GM18861 (cell line): ENCODE measurements at regions not wholly inside any gene's neighbourhood (a gene's known extent, or its start where the extent isn't known, plus 50 kb on each side); places are given as distances from the start of the nearest gene placed in this dataset.

Source experiments
- ATAC-seq: cut with Tn5 transposase; IDR thresholded peaks from one replicate; pipeline ENCODE4 v1.9.1; 2021; ENCODE audit not compliant: unreplicated experiment

DNA sequence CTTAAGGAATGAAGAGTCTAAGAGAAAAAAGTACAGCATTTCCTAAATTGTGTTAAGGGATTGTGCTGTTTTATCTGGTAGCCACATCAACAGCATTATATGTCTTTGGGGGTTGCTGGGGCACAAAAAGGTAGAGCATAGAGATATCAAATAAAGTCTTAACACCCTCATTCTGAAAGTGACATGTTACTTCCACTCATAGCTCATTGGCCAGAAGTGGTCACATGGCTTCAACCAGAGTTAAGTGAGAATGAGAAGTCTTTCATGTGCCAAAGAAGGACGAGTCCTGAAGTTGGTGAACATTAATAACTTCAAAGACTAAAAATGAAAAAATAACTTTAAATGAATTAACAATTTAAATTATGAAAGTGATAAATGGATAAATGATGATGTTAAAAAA is 175.7 kb upstream of the ZEB2 start:
- ATAC-seq, result no peak

DNA sequence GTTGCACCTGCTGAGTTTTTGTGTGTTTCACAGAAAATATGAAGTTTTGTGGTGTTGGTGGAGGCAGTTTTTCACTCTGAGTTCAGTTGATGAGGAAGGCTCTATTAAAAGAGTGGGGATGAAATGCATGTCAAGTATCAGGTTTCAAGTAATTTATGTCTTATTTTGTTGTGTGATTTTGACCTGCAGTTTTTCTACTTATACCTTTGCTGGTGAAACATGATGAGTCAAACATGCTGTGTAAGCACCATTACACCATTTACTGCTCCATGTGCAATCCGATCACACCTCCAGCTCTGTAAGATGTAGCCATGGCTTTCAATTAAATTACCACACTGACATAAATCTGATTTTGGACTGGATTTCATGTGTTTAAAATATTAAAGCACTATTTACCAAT is 174.5 kb upstream of the ZEB2 start:
- no peak for ATAC-seq

DNA sequence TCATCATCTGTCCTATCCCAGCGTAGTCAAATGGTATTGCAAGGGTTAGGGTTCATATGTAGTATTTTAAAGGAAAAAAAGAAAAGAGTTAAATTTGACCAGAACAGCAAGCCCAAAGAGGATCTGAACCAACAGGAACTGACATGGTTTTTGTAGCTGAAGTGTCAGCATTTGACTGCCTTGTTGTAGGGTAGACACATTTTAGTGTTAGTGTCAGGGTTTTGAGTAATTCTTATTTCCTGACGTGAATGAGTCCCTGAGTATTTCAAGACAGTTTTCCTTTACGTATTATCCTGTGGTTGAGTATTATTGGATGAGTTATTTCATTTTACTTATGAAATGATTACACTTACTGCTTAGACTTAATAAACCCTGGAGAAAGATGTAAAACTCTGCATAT is 173.3 kb upstream of the ZEB2 start:
- ATAC-seq, result no peak

DNA sequence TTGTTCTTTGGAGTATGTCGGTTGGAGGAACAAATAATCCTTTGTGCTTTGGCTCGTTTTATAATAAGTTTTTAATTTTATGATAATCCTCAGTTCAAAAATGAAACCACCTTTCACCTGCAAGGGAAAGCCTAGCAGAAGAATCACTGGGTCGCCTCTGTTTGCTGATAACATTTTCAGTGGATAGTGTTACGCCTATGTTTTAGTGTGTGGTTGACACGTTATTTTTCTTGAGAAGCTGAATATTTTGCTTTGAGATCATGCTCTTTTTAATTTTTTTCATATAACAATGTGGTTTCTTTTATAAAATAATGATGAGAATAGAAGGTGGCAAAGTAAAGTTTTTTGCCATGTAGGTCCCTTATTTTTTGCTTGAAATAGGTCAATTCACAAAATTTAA is 172.7 kb upstream of the ZEB2 start:
- ATAC-seq, result no peak

DNA sequence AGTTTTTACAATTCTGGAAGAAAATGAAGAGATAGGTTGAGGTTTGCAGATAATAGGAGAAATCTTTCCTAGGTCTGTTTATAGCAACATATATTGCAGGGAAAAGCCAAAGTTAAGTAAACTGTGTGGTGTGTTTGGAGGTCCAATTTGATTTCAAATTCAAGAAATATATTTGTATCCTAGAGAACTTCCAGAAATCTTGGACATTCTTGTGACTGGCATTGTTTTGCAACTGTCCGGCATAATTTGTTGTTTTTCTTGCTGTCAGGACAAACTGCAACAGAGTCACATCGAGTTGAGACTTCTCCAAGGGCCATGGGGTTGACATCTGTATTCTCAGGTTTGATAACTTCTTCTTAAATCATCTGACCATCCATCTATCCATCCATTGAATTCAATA is 170.9 kb upstream of the ZEB2 start:
- ATAC-seq, result no peak

DNA sequence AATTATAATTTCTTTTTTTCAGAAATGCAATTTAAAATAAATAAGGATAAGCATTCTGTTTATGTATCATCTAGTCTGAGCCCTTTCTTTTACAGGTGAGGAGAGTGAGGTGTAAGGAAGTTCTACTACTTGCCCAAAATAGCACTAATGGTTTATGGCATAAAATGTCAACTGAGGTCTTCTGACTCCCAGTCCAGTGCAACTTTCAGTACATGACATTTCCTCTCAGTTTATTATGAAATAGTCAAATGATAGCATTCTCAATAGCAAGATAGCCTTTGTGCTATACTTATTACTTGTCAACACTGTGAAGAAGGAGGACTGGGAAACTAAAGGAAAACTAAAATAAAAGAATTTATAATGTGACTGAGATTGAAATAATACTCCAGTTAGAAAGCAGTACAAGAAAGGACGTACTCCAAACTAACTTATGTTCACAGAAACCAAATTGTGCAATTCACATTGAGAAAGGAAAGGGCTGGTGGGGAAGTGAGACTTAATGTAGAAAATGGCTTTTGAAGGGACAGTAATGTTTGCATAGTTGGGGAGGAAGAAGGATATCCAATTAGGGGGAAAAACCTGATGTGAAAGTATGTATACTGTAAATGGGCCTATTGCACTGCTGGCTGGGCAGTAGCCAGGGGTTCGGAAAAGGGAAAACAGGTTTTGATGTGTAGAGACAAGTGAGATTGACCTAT is 166.7 kb upstream of the ZEB2 start:
- ATAC-seq, result no peak

DNA sequence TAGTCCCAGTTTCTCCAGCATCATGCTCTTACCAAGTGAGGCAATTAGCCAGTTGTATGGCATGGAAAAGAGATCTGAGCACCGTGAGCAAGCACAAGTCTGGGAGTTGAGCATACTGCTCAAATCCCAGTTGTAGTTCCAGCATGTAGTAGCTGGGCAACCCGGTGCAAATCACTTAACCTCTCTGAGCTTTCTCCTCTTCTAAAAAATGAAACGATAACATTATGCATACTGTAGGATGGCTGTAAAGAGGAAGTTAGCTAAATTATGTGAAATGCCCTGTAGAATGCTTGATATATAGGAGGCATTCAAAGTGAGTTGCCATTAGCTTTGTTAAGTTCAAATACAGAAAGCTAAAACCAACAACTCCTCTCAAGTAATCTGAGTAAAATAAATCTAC is 164.0 kb upstream of the ZEB2 start:
- ATAC-seq, result no peak

DNA sequence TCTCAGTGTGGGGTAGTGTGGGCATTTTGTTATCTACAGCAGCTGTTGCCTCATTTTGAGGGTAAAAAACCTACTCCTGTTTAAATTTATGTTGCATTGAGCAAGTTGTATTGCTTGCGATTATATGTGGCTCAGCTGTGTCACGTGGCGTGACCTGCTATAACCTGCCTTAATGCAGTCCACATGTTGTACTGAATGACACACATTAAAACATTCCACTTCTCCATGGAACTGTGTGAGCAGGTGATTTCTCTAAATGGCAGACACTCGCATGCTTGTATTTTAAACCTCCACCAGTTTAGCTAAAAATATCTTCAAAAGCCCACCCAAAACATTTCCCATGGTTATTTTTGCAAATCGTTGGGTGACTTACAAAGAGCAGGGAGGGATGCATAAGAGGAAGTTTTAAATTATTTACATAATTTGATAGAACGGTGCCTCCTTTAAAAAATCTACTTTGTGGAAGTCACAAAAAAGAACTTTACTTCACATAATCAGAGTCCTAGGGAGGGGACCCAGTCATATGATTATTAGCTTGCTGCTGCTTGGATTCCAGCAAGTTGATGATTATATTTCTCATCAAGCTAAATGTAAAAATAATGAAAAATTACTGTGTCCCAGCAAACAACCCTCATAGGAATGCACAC is 163.3 kb upstream of the ZEB2 start:
- ATAC-seq, result no peak

DNA sequence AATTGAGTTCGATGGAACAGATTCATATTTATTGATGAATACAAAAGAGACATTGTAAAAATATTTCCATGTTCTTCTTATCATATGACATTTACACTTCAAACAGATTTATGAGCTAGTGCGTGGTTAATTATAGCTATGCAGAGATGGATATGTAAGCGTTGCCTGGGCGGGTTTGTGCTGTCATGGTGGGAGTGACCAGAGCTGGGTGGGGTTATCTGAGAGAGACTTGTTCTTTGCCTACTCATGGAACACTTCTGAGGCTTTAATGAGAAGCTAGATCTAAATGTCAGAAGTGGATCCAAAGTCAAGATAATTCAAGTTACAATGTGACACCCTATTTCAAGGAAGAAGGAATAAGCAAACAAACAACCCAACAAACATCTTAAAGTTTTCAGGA is 162.3 kb upstream of the ZEB2 start:
- no peak for ATAC-seq

DNA sequence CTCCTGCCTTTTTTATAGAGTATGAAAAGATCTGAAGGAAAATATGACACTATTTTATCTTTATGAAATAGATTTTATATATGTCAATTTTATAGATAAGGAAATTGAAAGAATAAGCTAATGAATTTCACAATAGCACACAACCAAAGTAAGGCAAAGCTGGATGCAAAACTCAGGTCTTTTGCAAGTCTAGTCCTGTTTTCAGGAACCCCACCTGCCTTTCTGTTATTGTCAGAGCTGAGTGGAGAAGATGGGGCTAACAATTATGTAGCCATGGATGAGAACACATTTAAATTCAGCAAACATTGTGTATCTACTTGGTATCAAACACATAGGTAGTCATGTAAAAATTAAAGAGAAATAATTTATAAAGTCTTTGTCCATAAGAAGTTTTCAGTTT is 161.5 kb upstream of the ZEB2 start:
- ATAC-seq, result no peak

DNA sequence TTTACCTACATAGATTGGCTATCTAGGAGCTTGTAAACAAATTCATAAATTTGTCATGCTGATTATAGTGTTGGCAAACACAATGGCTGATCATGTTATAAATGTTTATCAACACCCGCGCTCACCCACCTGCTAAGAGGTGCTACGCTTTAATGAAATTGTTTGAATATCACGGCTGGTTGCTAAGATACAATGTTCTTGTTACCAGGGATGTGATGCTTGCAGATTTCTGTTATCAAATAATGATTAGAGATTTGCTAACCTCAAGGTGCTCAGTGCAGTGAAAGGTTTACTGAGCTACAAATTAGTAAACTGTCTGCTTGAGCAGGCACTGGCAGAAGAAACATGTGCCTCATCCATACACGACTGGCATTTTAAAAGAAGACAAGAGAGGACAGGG is 160.0 kb upstream of the ZEB2 start:
- ATAC-seq, result no peak

DNA sequence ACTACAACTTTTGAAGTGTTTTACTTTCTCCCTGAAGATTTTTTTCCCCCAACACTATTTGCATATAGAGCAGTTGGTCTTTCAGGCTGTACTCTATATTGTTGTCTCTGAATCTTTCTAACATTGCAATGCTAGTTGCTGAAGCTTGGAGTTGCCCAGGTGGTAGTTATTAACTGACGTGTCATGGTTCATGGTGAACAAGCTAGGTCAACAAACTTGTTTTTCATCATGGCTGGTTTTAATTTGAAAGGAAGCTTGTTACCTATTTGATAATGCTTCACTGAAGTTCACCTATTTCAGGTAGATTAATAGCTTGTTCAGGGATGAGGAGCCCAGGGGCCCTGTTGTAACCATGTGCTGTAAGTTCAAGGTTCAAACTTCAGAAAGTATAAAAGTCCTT is 158.8 kb upstream of the ZEB2 start:
- ATAC-seq, result no peak

DNA sequence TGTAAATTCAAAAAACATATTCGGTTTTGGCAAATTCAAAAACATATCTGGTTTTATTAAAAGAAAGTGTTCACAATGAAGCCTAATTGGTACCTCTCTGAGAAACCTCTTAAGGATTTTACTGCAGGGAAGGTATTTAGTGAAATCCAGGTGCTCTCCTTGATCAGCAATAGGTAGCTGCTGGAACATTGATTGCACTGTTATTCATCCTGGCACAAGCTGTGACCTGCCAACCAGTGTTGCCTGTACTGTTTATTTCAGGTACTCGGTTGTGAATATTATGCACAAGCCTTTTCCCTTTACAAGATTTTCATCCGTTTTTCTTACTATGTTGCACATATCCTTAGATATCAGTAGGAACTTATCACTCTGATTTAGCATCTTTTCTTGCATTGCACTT is 155.8 kb upstream of the ZEB2 start:
- ATAC-seq, result no peak

DNA sequence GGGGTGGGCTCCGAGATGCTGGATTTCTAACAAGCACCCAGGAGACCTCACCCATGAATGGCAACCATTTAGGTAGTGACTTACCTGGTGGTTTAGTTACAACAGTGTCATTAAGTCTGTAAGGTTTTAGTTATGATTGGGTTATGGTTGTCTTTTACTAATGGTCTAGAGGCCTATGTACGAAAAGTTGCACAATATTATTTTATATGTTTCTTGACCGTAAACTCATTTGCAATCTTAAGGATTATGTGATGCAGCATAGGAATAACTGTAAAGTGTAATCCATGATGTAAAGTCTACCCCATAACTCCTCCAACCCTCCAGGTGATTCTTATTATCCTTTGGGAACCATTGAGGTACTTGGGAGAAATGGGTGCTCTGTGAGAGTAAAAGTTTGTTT is 155.4 kb upstream of the ZEB2 start:
- ATAC-seq, result no peak

DNA sequence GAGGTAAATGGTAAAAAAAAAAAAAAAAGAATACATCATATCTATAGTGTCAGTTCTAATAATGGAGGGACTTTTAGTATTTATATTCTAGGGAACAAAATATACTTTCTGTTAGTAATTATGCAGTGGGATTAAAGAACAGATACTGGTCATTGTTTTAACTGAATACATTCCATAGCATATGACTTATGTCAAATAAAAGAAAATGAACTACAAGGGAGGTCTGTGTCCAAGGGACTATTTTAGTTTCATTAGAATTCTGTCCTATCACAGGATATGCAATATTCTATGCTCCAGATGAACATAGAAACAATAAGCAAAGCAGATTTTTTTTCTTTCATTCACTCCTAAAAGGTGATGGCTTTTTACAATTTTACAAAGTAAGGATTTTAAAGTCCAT is 154.2 kb upstream of the ZEB2 start:
- ATAC-seq, result no peak

DNA sequence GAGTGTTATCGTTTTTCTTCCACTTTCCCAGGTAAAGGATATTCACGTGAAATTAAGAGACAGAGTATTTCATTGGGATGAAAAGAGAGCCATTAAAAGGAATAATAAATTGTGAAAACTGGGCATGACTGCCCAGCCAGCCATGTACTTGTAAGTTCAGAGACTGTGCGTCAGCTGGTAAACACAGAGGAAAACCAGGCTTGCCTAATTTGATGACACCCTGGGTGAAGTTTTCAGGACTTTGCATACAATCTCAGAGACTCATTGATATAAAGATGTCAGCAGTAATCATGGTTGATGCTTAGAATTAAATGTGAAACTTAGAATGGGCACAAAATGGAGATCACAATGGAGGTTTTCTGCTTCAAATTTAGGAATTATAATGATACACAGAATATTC is 153.5 kb upstream of the ZEB2 start:
- ATAC-seq, result no peak

DNA sequence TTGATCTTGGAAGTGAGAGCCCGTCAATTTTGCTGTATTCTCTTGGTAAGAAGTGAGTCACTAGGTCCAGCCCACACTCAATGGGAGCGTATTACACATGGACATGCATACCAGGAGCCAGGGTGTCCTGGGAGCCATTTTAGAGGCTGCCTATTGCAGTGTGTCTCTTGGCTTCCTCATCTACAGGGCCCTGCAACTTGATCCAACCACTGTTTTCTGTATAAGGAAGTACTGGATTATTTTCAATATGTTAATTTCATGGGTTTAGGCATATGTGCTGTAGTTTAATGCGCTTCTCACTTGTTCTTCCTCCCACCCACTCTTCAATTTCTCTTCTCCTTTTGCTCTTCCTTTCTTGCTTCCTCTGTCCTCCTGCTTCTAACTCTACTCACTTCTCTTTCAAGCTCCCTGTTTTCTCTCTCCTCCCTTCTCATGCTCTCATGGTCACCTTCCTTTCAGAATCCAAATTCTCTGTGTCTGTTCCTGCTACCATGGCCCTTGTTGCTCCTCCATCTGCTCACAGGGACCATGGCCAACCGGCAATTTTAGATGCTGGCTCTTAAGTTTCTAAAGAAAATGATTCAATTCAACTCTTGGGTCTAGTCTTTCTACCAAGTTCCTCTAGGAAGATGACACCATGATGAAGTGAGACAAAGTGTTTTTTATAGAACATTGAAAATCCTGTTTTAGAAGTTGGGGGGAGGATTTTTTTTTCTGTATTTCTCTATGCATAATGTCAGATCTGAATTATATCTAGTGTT is 152.0 kb upstream of the ZEB2 start:
- no peak for ATAC-seq

DNA sequence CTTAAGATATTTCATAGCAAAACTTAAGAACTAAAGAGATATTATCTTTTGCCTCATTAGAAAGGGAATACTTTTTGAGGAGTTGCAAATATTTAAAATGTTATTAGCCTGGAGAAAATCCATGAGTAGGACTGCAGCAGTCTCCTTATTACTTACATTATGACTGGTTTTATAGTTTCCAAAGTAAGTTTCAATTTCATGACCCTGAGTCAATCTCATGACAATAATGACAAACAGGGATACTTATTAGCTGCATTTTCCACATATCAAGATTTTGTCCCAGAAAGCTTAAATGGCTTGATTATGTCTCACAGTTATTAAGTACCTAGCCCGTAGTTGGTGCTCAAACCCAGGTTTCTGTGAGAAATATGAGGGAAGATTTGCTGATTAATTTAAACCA is 150.8 kb upstream of the ZEB2 start:
- no peak for ATAC-seq

DNA sequence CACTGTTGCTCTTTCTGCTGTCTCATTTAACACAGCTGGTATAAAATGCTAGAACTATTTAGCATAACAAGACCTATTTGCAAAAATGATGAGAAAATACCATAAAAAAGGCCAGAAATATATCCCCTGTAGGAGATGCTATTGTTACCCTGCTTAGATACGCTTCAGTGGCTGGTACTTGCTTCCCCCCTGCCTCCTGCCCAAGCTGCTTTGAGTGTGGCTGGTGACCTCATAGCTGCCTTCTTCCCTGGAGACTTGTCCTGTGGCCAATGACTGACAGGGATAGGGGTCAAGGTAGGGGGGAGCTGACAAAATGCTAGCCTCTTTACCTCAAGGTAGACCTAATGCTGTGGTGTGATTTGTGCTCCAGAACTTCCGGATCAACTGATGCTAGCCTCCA is 150.2 kb upstream of the ZEB2 start:
- ATAC-seq, result no peak

DNA sequence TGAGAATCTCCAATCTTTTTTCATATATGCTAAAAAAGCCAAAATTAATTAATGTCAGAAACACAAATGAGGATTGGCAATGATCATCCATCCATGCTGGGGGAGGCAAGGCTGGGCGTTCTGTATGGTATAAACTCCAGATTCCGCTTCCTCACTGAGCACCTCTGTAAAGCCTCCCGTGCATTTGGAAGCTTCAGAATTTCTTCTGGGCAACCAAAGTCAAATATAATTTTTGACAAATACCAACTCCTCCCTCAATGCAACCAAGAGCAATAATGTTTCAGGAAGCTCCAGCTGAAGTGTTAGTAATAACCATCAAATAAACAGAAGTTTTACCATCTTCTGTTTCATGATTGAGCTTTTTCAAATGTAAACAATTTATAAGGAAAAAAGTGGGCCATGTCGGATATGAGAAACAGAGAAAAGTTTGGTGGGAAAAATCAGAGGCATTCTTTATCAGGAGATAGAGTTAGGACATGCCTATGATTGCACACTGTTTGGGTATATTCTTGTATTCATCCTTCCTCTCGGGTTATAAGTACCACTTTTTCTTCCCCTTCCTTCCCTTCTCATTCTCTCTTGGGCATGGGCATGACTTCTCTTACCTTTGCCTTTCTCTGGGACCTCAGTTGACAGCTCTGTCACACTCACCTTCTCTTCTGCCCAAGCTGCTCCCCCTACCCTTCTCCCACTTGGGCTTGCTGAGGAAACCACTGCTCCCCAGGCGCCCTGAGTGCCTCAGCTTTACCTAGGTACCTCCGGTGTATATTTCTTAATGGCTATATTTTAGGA is 149.5 kb upstream of the ZEB2 start:
- ATAC-seq, result no peak

DNA sequence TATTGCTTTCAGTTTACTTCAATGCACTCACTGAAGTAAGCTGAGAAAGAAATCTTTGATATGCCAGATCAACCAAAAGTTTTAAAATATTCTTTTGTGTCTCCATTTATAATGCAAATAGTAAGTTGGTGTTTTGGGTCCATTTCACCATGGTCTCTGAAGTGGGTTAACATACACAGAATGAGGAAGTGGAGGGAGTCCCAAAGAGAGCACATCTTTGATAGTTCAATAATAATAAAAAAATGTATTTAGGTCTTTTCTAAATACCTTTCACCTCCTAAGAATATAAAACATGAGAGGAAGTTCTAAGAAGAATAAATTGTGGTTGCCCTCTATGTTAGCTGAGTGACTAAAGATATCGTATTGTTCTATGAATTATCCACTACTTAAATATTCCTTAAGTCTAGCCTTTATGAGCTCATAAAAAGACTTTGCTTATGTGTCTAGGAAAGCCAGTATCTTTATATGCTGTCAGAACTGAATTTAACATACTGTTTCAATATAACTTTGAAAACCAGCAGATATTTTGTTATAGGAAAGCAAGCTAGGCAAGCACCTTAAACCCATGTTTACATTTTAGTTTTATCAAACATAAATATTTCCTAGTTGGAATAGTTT is 148.7 kb upstream of the ZEB2 start:
- ATAC-seq, result no peak
